IMR-90 (cell line): ENCODE measurements at regions not wholly inside any gene's neighbourhood (a gene's known extent, or its start where the extent isn't known, plus 50 kb on each side); places are given as distances from the start of the nearest gene placed in this dataset.

ENCODE experiments used
- ATAC-seq: fragments of 200-7000 bp; cut with Tn5 transposase; 2 replicates; pipeline ENCODE4 v1.9.1; 2020; ENCODE audit warnings: low read depth, mild to moderate bottlenecking, moderate library complexity
- BruUV-seq: library from RNA; stranded (reverse); fragments of 400-500 nt; replicated peaks from 2 replicates; lab custom pipeline; 2021; lab: Mats Ljungman, UMichigan
- CTCF ChIA-PET: fragments of 300-600 bp; formaldehyde crosslinking; extraction: SDS; loops from one replicate; lab custom pipeline; 2021; ENCODE audit warnings: antibody characterized with exemption; lab: Yijun Ruan, JAX
- POLR2A ChIA-PET: fragments of 300-600 bp; sonication (Branson Sonifier 250); formaldehyde crosslinking; loops from one replicate; lab custom pipeline; 2022; ENCODE audit warnings: antibody characterized with exemption; ENCODE audit not compliant: unreplicated experiment; lab: Charles Lee
- DNase-seq: peaks from one replicate; pipeline ENCODE4 v3.0.0; 2013
- H2AFZ ChIP-seq: replicated peaks from 2 replicates; pipeline ENCODE3; 2013; ENCODE audit warnings: low read length, mild to moderate bottlenecking; ENCODE audit not compliant: poor library complexity
- H2AK5ac ChIP-seq: 2 replicates; pipeline ENCODE4 v1.6.1; 2013; ENCODE audit warnings: low read depth, low read length, inconsistent platforms
- H2AK9ac ChIP-seq: replicated peaks from 2 replicates; pipeline ENCODE3; 2013; ENCODE audit warnings: mild to moderate bottlenecking, low read depth, low read length, moderate library complexity; ENCODE audit not compliant: poor library complexity
- H2BK120ac ChIP-seq: 2 replicates; pipeline ENCODE4 v1.6.1; 2013; ENCODE audit warnings: low read depth, low read length, inconsistent platforms
- H2BK15ac ChIP-seq: 3 replicates; pipeline ENCODE4 v1.6.1; 2013; ENCODE audit warnings: low read depth, low read length, inconsistent platforms
- H2BK20ac ChIP-seq: 2 replicates; pipeline ENCODE4 v1.6.1; 2013; ENCODE audit warnings: low read depth, mild to moderate bottlenecking, inconsistent platforms, low read length, moderate library complexity
- H2BK5ac ChIP-seq: 2 replicates; pipeline ENCODE4 v1.6.1; 2013; ENCODE audit warnings: mild to moderate bottlenecking, low read depth, low read length, inconsistent platforms; ENCODE audit not compliant: poor library complexity, severe bottlenecking
- H3K14ac ChIP-seq: replicated peaks from 2 replicates; pipeline ENCODE4 v1.6.1; 2013; ENCODE audit warnings: low read depth, low read length, inconsistent platforms
- H3K18ac ChIP-seq: 2 replicates; pipeline ENCODE4 v1.6.1; 2013; ENCODE audit warnings: low read depth, low read length, control low read depth
- H3K23ac ChIP-seq: 2 replicates; pipeline ENCODE4 v1.6.1; 2013; ENCODE audit warnings: low read depth, low read length, inconsistent platforms
- H3K27ac ChIP-seq: 2 replicates; pipeline ENCODE4 v1.5.1; 2013; ENCODE audit warnings: mild to moderate bottlenecking, control low read depth, low read length; ENCODE audit not compliant: insufficient read depth
- H3K27me3 ChIP-seq: 2 replicates; pipeline ENCODE4 v1.6.1; 2013; ENCODE audit warnings: low read length; ENCODE audit not compliant: control insufficient read depth, insufficient read depth
- H3K36me3 ChIP-seq: 2 replicates; pipeline ENCODE4 v1.6.1; 2013; ENCODE audit warnings: low read length, mixed read lengths; ENCODE audit not compliant: control insufficient read depth, insufficient read depth
- H3K4ac ChIP-seq: 2 replicates; pipeline ENCODE4 v1.6.1; 2013; ENCODE audit warnings: low read depth, low read length, inconsistent platforms
- H3K4me1 ChIP-seq: 2 replicates; pipeline ENCODE4 v1.6.1; 2013; ENCODE audit warnings: low read length, mixed read lengths; ENCODE audit not compliant: control insufficient read depth, insufficient read depth
- H3K4me2 ChIP-seq: 2 replicates; pipeline ENCODE4 v1.6.1; 2013; ENCODE audit warnings: low read depth, mild to moderate bottlenecking, control low read depth, low read length, moderate library complexity
- H3K4me3 ChIP-seq: 2 replicates; pipeline ENCODE4 v1.5.1; 2013; ENCODE audit warnings: low read depth, mild to moderate bottlenecking, control low read depth, low read length, moderate library complexity; ENCODE audit not compliant: insufficient read depth
- H3K56ac ChIP-seq: 2 replicates; pipeline ENCODE4 v1.6.1; 2013; ENCODE audit warnings: low read length, inconsistent platforms; ENCODE audit not compliant: insufficient read depth; ENCODE audit errors: extremely low read depth
- H3K79me1 ChIP-seq, 2 experiments: 2 replicates each; pipeline ENCODE4 v1.6.1; 2013; ENCODE audit warnings: low read length in 2 of 2, inconsistent platforms in 1 of 2, low read depth in 1 of 2
- H3K9ac ChIP-seq: 2 replicates; pipeline ENCODE4 v1.6.1; 2013; ENCODE audit warnings: low read depth, low read length, control low read depth
- H3K9me1 ChIP-seq: 2 replicates; pipeline ENCODE4 v1.6.1; 2013; ENCODE audit warnings: low read length, inconsistent platforms; ENCODE audit not compliant: insufficient read depth
- H3K9me3 ChIP-seq: 2 replicates; pipeline ENCODE4 v1.6.1; 2013; ENCODE audit warnings: low read length; ENCODE audit not compliant: control insufficient read depth, insufficient read depth
- H4K20me1 ChIP-seq: 2 replicates; pipeline ENCODE4 v1.6.1; 2013; ENCODE audit warnings: low read length, inconsistent platforms; ENCODE audit not compliant: insufficient read depth
- H4K5ac ChIP-seq: 2 replicates; pipeline ENCODE4 v1.6.1; 2013; ENCODE audit warnings: mild to moderate bottlenecking, low read depth, low read length, control low read depth
- H4K8ac ChIP-seq, 2 experiments: 2 replicates each; pipeline ENCODE4 v1.6.1; 2013; ENCODE audit warnings: low read depth in 2 of 2, low read length in 2 of 2, control low read depth in 1 of 2, inconsistent platforms in 1 of 2
- H4K91ac ChIP-seq: 2 replicates; pipeline ENCODE4 v1.6.1; 2013; ENCODE audit warnings: low read depth, low read length, inconsistent platforms; ENCODE audit not compliant: insufficient read depth
- MAZ ChIP-seq: IDR thresholded peaks from 2 replicates; pipeline ENCODE4 v1.6.1; 2012; ENCODE audit warnings: low read depth, mild to moderate bottlenecking, low read length, improper control_type of control experiment, moderate library complexity, borderline replicate concordance
- NFE2L2 ChIP-seq: fragments of 150-350 bp; IDR thresholded peaks from 2 replicates; pipeline ENCODE4 v1.6.1; 2016; ENCODE audit warnings: low read depth, mild to moderate bottlenecking, low read length
- WGBS, 2 experiments: methylation state at CpG; one replicate each; pipeline versions ENCODE4 v1.1.5 to v1.1.7; 2013; ENCODE audit warnings: missing lambda C conversion rate in 2 of 2; ENCODE audit not compliant: insufficient read length in 1 of 2; ENCODE audit errors: extremely low coverage in 2 of 2; 5-methylcytosine and 5-hydroxymethylcytosine counted together
- dilution Hi-C: fragments of 300-500 bp; cut with HindIII; formaldehyde crosslinking; loops from one replicate; pipeline ENCODE4 v1.14.3; 2018; ENCODE audit warnings: low sequenced_read_pairs; ENCODE audit not compliant: unreplicated experiment
- in situ Hi-C: fragments of 300-500 bp; cut with MboI; formaldehyde crosslinking; loops from 3 replicates; pipeline ENCODE4 v1.14.3; 2019; ENCODE audit warnings: low sequenced_read_pairs, inconsistent platforms, mixed read lengths
- intact Hi-C: fragments of 100-400 bp; cut with micrococcal nuclease; formaldehyde crosslinking; loops from 2 replicates; pipeline ENCODE4 v1.10.0; 2022
- TF ChIP-seq, protein P1 (sequence below): fragments of 150-350 bp; IDR thresholded peaks from 2 replicates; pipeline ENCODE4 v1.6.1; 2016; ENCODE audit warnings: low read depth, mild to moderate bottlenecking, low read length, moderate library complexity, borderline replicate concordance

DNA sequence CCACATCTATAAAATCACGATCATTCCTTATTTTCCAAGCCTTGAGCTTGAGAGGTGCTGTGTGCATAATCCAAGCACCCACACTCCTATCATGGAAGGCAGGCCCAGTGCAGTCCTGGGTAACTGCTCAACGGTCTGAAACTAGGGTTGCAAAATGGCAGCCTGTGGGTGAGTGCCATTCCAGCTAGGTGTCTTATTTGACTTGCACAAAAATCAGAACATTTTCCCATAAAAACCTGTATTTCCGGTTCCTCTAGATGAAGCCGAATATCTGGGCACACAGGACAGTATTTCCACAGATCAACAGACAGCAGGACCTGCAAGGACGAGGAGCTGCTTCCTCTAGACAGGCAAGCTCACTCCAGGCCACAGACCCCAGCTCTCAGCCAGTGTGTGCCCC lies 588.8 kb downstream of the BNC2 start:
- Histone ChIP-seq H3K79me1 (no peaks in the 10 kb centered on the region), H3K4ac (peak overlapping the region; percentile 27; the same call in 1 of the 2 replicates), H3K56ac (no peak overlapping the region), H3K4me2 (no peak overlapping the region), H4K91ac (no peak overlapping the region; the same call in 1 of the 2 replicates), H4K8ac (0 out of 4 replicates have a peak overlapping the region, but pooled peaks of 1 of the 2 experiments have one; percentile 11), H2BK15ac (peak overlapping the region; percentile 21; the same call in 2 of the 3 replicates), H3K4me1 (peaks cover 10% of the 10 kb centered on the region), H3K4me3 (no peak overlapping the region), H3K18ac (peak overlapping the region; percentile 70), H4K20me1 (no peaks in the 10 kb centered on the region), H2AFZ (no peak overlapping the region), H3K27ac (peak overlapping the region; percentile 73; the same call in 1 of the 2 replicates), H3K9me1 (no peaks in the 10 kb centered on the region), H3K27me3 (no peaks in the 10 kb centered on the region; the same call in 1 of the 2 replicates), H2AK9ac (no peak overlapping the region), H3K9ac (no peak overlapping the region), H3K36me3 (no peaks in the 10 kb centered on the region), H3K9me3 (peaks cover 4% of the 10 kb centered on the region; the same call in 1 of the 2 replicates), H2BK5ac (peak overlapping the region; percentile 18), H4K5ac (peak overlapping the region; percentile 58), H3K23ac (no peak overlapping the region), H2BK20ac (no peak overlapping the region), H2BK120ac (peak overlapping the region; percentile 18; the same call in 1 of the 2 replicates), H3K14ac (peak overlapping the region; percentile 49; the same call in 1 of the 2 replicates), H2AK5ac (peak overlapping the region; percentile 52)
- ChIA-PET CTCF (no interaction called here), POLR2A (no interaction called here)
- in situ Hi-C loops (no loop called here), intact Hi-C loops (no loop called here), dilution Hi-C loops (no loop called here)
- TF ChIP-seq, protein P1, sequence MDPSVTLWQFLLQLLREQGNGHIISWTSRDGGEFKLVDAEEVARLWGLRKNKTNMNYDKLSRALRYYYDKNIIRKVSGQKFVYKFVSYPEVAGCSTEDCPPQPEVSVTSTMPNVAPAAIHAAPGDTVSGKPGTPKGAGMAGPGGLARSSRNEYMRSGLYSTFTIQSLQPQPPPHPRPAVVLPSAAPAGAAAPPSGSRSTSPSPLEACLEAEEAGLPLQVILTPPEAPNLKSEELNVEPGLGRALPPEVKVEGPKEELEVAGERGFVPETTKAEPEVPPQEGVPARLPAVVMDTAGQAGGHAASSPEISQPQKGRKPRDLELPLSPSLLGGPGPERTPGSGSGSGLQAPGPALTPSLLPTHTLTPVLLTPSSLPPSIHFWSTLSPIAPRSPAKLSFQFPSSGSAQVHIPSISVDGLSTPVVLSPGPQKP: no peak
- TF ChIP-seq NFE2L2: no peak
- TF ChIP-seq MAZ: no peak
- ATAC-seq (peak; percentile 10; the same call in 1 of the 2 replicates), DNase-seq (no peak)
- BruUV-seq: no TSS peak
- 100% methylated on average over 1 of the region's 5 CpGs; no CpG with 5 or more reads in 1 of the 2 experiments for WGBS, 2 experiments
